HepG2 (cell line): ENCODE measurements at regions not wholly inside any gene's neighbourhood (a gene's known extent, or its start where the extent isn't known, plus 50 kb on each side); places are given as distances from the start of the nearest gene placed in this dataset.

ENCODE experiments used
- ATAC-seq: fragments of 200-7000 bp; cut with Tn5 transposase; 3 replicates; pipeline ENCODE4 v1.9.1; 2020; ENCODE audit warnings: mild to moderate bottlenecking, moderate library complexity
- BruUV-seq: library from RNA; stranded (reverse); fragments of 400-500 nt; replicated peaks from 2 replicates; lab custom pipeline; 2021; lab: Mats Ljungman, UMichigan
- CTCF ChIA-PET: fragments of 300-600 bp; formaldehyde crosslinking; extraction: SDS; loops from one replicate; lab custom pipeline; 2021; ENCODE audit warnings: low total read pairs, inconsistent platforms, low intra/inter-chr PET ratio; lab: Yijun Ruan, JAX
- POLR2A ChIA-PET: fragments of 350-600 bp; sonication (Branson Sonifier 250); formaldehyde crosslinking; loops from one replicate; lab custom pipeline; 2020; ENCODE audit warnings: antibody characterized with exemption, inconsistent platforms; lab: Yijun Ruan, JAX
- DNase-seq: peaks from one replicate; pipeline ENCODE4 v3.0.0-alpha.2; 2015; ENCODE audit warnings: low spot score
- FAIRE-seq: peaks from 3 replicates; lab custom pipeline; 2011; peaks lifted over from hg19 to GRCh38; lab: Jason Lieb, UNC
- H2AFZ ChIP-seq: one replicate; pipeline ENCODE4 v1.6.1; 2011; ENCODE audit warnings: low read length, inconsistent platforms
- H3K27ac ChIP-seq: fragments of 300-600 bp; 3 replicates; pipeline ENCODE4 v1.8.0; 2011; ENCODE audit warnings: mixed run types, mild to moderate bottlenecking, mixed read lengths, low read length, inconsistent platforms; ENCODE audit not compliant: insufficient read depth; ENCODE audit errors: extremely low read length
- H3K27me3 ChIP-seq, 2 experiments: fragments of 200-600 bp in 1 of 2; 2 replicates in 1 of 2; 3 replicates in 1 of 2; pipeline versions ENCODE4 v1.6.0 to v1.8.0; 2011; ENCODE audit warnings: low read length in 2 of 2, mild to moderate bottlenecking in 2 of 2, moderate library complexity in 2 of 2, inconsistent platforms in 1 of 2; ENCODE audit not compliant: insufficient read depth in 2 of 2, control insufficient read depth in 1 of 2
- H3K36me3 ChIP-seq, 2 experiments: fragments of 200-600 bp in 1 of 2; replicated peaks in 1 of 2; 2 replicates in 1 of 2; 3 replicates in 1 of 2; pipeline versions ENCODE4 v1.5.1 to v1.8.0; 2011; ENCODE audit warnings: low read length in 2 of 2, inconsistent platforms in 1 of 2; ENCODE audit not compliant: insufficient read depth in 2 of 2, control insufficient read depth in 1 of 2
- H3K4me1 ChIP-seq: 2 replicates; pipeline ENCODE4 v1.5.1; 2012; ENCODE audit warnings: low read length, inconsistent platforms; ENCODE audit not compliant: insufficient read depth
- H3K4me2 ChIP-seq: 2 replicates; pipeline ENCODE4 v1.6.0; 2011; ENCODE audit warnings: low read depth, low read length, inconsistent platforms
- H3K4me3 ChIP-seq, 3 experiments: fragments of 200-600 bp in 1 of 3; sonication (generic), shearing (Covaris generic) in 1 of 3; replicated peaks in 1 of 3; 2 replicates each; pipeline ENCODE4 v1.5.1; 2011 to 2016; ENCODE audit warnings: low read length in 3 of 3, inconsistent platforms in 2 of 3, low read depth in 2 of 3, mild to moderate bottlenecking in 2 of 3, control low read depth in 1 of 3, mixed read lengths in 1 of 3; ENCODE audit not compliant: insufficient read depth in 1 of 3
- H3K79me2 ChIP-seq: one replicate; pipeline ENCODE4 v1.6.1; 2011; ENCODE audit warnings: low read length, inconsistent platforms; ENCODE audit not compliant: insufficient read depth
- H3K9ac ChIP-seq: 2 replicates; pipeline ENCODE4 v1.6.0; 2011; ENCODE audit warnings: mild to moderate bottlenecking, low read depth, low read length, inconsistent platforms; ENCODE audit not compliant: insufficient read depth
- H3K9me3 ChIP-seq: 2 replicates; pipeline ENCODE4 v1.5.1; 2012; ENCODE audit warnings: mild to moderate bottlenecking, low read length
- H4K20me1 ChIP-seq: 2 replicates; pipeline ENCODE4 v1.6.0; 2011; ENCODE audit warnings: inconsistent platforms, mild to moderate bottlenecking, low read length, moderate library complexity; ENCODE audit not compliant: insufficient read depth
- DMTF1 ChIP-seq: sonication (generic); formaldehyde crosslinking; IDR thresholded peaks from 2 replicates; pipeline ENCODE4 v1.4.0; 2020; ENCODE audit warnings: mild to moderate bottlenecking, missing genetic modification reagents
- DNMT1 ChIP-seq: sonication (generic); formaldehyde crosslinking; IDR thresholded peaks from 2 replicates; pipeline ENCODE4 v1.5.1; 2020; ENCODE audit warnings: mild to moderate bottlenecking, missing genetic modification reagents
- FOXP4 ChIP-seq: sonication (generic); formaldehyde crosslinking; IDR thresholded peaks from 2 replicates; pipeline ENCODE4 v1.4.0; 2020; ENCODE audit warnings: missing genetic modification reagents
- RXRA ChIP-seq: sonication (generic); formaldehyde crosslinking; IDR thresholded peaks from 2 replicates; pipeline ENCODE4 v1.5.1; 2020; ENCODE audit warnings: missing genetic modification reagents
- SOX5 ChIP-seq: IDR thresholded peaks from 2 replicates; pipeline ENCODE4 v1.6.1; 2016; ENCODE audit warnings: borderline replicate concordance
- SP5 ChIP-seq: IDR thresholded peaks from 2 replicates; pipeline ENCODE4 v1.6.1; 2016; ENCODE audit warnings: low read depth, borderline replicate concordance
- YEATS2 ChIP-seq: sonication (generic); formaldehyde crosslinking; IDR thresholded peaks from 2 replicates; pipeline ENCODE4 v1.4.0; 2020; ENCODE audit warnings: missing genetic modification reagents, borderline replicate concordance
- ZNF609 ChIP-seq: sonication (generic); formaldehyde crosslinking; IDR thresholded peaks from 2 replicates; pipeline ENCODE4 v1.4.0; 2020; ENCODE audit warnings: mild to moderate bottlenecking, missing genetic modification reagents, borderline replicate concordance
- ZNF776 ChIP-seq: sonication (generic); formaldehyde crosslinking; IDR thresholded peaks from 2 replicates; pipeline ENCODE4 v1.4.0; 2020; ENCODE audit warnings: mild to moderate bottlenecking, missing genetic modification reagents
- WGBS: methylation state at CpG from one replicate; pipeline ENCODE4 v1.1.6; 2017; ENCODE audit warnings: low lambda C conversion rate; 5-methylcytosine and 5-hydroxymethylcytosine counted together
- in situ Hi-C: cut with HindIII; loops from 2 replicates; pipeline ENCODE4 v1.10.0; 2017; ENCODE audit warnings: low pct_unique_long_range_greater_than_20kb; ENCODE audit not compliant: extremely low pct_ligation_motif_present
- intact Hi-C: fragments of 100-400 bp; cut with micrococcal nuclease; formaldehyde crosslinking; loops from one replicate; pipeline ENCODE4 v1.10.0; 2022; ENCODE audit not compliant: unreplicated experiment

- H3K36me3 ChIP-seq: no peaks in the 10 kb centered on the region
- H2AFZ ChIP-seq: no peak overlapping the region
- H3K27ac ChIP-seq: no peak overlapping the region
- ChIA-PET POLR2A (no interaction called here), CTCF (no interaction called here)
- in situ Hi-C loops: no loop called here
- no peaks in the 10 kb centered on the region for H3K27me3 ChIP-seq
- no TSS peak for BruUV-seq
- H3K9me3 ChIP-seq: no peaks in the 10 kb centered on the region
- H3K79me2 ChIP-seq: no peaks in the 10 kb centered on the region
- TF ChIP-seq FOXP4 (no peak), RXRA (CRISPR knock-in tag) (no peak), SP5 (CRISPR knock-in tag) (no peak), DNMT1 (CRISPR knock-in tag) (no peak), YEATS2 (CRISPR knock-in tag) (no peak)
- no peak overlapping the region for H3K4me2 ChIP-seq
- no peak overlapping the region for H3K9ac ChIP-seq
- DNase-seq (no peak), FAIRE-seq (no peak), ATAC-seq (no peak)
- no peak overlapping the region for H3K4me3 ChIP-seq
- 59% methylated on average over 4 of the region's 4 CpGs for WGBS
- H4K20me1 ChIP-seq: no peaks in the 10 kb centered on the region
- intact Hi-C loops: no loop called here
- H3K4me1 ChIP-seq: no peaks in the 10 kb centered on the region
These were observed 280.9 kb upstream of the FZD8 start for GRCh38 chr10:35922876-35923600.

GRCh38 chr10:35921866-35922350 is 279.8 kb upstream of the FZD8 start:
- no peaks in the 10 kb centered on the region for H3K36me3 ChIP-seq
- H4K20me1 ChIP-seq: no peaks in the 10 kb centered on the region
- no peak for ATAC-seq
- CTCF ChIA-PET: no interaction called here
- no peak overlapping the region for H3K4me2 ChIP-seq
- H3K9ac ChIP-seq: no peak overlapping the region
- no peak for DNase-seq
- no peaks in the 10 kb centered on the region for H3K4me1 ChIP-seq
- intact Hi-C loops (no loop called here), in situ Hi-C loops (no loop called here)
- no peak overlapping the region for H2AFZ ChIP-seq
- H3K27ac ChIP-seq: no peak overlapping the region
- H3K79me2 ChIP-seq: no peaks in the 10 kb centered on the region
- H3K27me3 ChIP-seq: no peaks in the 10 kb centered on the region
- H3K4me3 ChIP-seq: no peak overlapping the region
- WGBS: 49% methylated on average over 13 of the region's 13 CpGs
- POLR2A ChIA-PET: no interaction called here
- no peak for FAIRE-seq
- no peaks in the 10 kb centered on the region for H3K9me3 ChIP-seq
- no TSS peak for BruUV-seq
- no peak for TF ChIP-seq ZNF776 (CRISPR knock-in tag)
- no peak for TF ChIP-seq ZNF609
- no peak for TF ChIP-seq SOX5 (CRISPR knock-in tag)
- no peak for TF ChIP-seq DMTF1 (CRISPR knock-in tag)
